ENCODE measurements at regions not wholly inside any gene's neighbourhood (a gene's known extent, or its start where the extent isn't known, plus 50 kb on each side); places are given as distances from the start of the nearest gene placed in this dataset.

GRCh38 chr3:162012633-162013032 lies 516.0 kb downstream of the OTOL1 start:
- H3K9me3 ChIP-seq (ENCODE audit: control insufficient read depth in 2 of 2, insufficient read depth in 1 of 2, low read length in 1 of 2) = no peaks in the 10 kb centered on the region
- no peak for DNase-seq (ENCODE audit: low read depth in 6 of 9, low spot score in 9 of 9)
- H3K27ac ChIP-seq (ENCODE audit: low read depth in 1 of 2, low read length in 1 of 2) = no peak overlapping the region
- no peak overlapping the region for H3K4me3 ChIP-seq (ENCODE audit: low read length in 2 of 2)
- H3K27me3 ChIP-seq (ENCODE audit: control insufficient read depth in 2 of 2, insufficient read depth in 1 of 2, low read length in 1 of 2) = no peaks in the 10 kb centered on the region
- H3K4me1 ChIP-seq (ENCODE audit: control insufficient read depth in 2 of 2, insufficient read depth in 2 of 2, low read length in 2 of 2) = no peaks in the 10 kb centered on the region
- no peaks in the 10 kb centered on the region for H3K36me3 ChIP-seq (ENCODE audit: control insufficient read depth in 2 of 2, insufficient read depth in 2 of 2, low read length in 1 of 2)
- WGBS = 91% methylated on average over 3 of the region's 3 CpGs

- Histone ChIP-seq H3K4me3 (ENCODE audit: low read length in 2 of 2) (no peak overlapping the region), H3K27ac (ENCODE audit: low read depth in 1 of 2, low read length in 1 of 2) (no peak overlapping the region), H3K4me1 (ENCODE audit: control insufficient read depth in 2 of 2, insufficient read depth in 2 of 2, low read length in 2 of 2) (no peaks in the 10 kb centered on the region), H3K9me3 (ENCODE audit: control insufficient read depth in 2 of 2, insufficient read depth in 1 of 2, low read length in 1 of 2) (no peaks in the 10 kb centered on the region), H3K27me3 (ENCODE audit: control insufficient read depth in 2 of 2, insufficient read depth in 1 of 2, low read length in 1 of 2) (no peaks in the 10 kb centered on the region), H3K36me3 (ENCODE audit: control insufficient read depth in 2 of 2, insufficient read depth in 2 of 2, low read length in 1 of 2) (no peaks in the 10 kb centered on the region)
- no peak for DNase-seq (ENCODE audit: low read depth in 6 of 9, low spot score in 9 of 9)
- WGBS = 95% methylated on average over 5 of the region's 5 CpGs
Observed at GRCh38 chr3:162014284-162014683, 517.7 kb downstream of the OTOL1 start.

- Histone ChIP-seq H3K27me3 (ENCODE audit: control insufficient read depth in 2 of 2, insufficient read depth in 1 of 2, low read length in 1 of 2) (no peaks in the 10 kb centered on the region), H3K9me3 (ENCODE audit: control insufficient read depth in 2 of 2, insufficient read depth in 1 of 2, low read length in 1 of 2) (no peaks in the 10 kb centered on the region), H3K4me3 (ENCODE audit: low read length in 2 of 2) (no peak overlapping the region), H3K27ac (ENCODE audit: low read depth in 1 of 2, low read length in 1 of 2) (no peak overlapping the region), H3K36me3 (ENCODE audit: control insufficient read depth in 2 of 2, insufficient read depth in 2 of 2, low read length in 1 of 2) (no peaks in the 10 kb centered on the region), H3K4me1 (ENCODE audit: control insufficient read depth in 2 of 2, insufficient read depth in 2 of 2, low read length in 2 of 2) (no peaks in the 10 kb centered on the region)
- no peak for DNase-seq (ENCODE audit: low read depth in 6 of 9, low spot score in 9 of 9)
Observed at GRCh38 chr3:162015856-162016255, 519.2 kb downstream of the OTOL1 start.

GRCh38 chr3:162019817-162020216 lies 523.2 kb downstream of the OTOL1 start:
- H3K27ac ChIP-seq (ENCODE audit: low read depth in 1 of 2, low read length in 1 of 2) = no peak overlapping the region
- H3K27me3 ChIP-seq (ENCODE audit: control insufficient read depth in 2 of 2, insufficient read depth in 1 of 2, low read length in 1 of 2) = no peaks in the 10 kb centered on the region
- H3K4me1 ChIP-seq (ENCODE audit: control insufficient read depth in 2 of 2, insufficient read depth in 2 of 2, low read length in 2 of 2) = no peaks in the 10 kb centered on the region
- H3K4me3 ChIP-seq (ENCODE audit: low read length in 2 of 2) = no peak overlapping the region
- 88% methylated on average over 1 of the region's 1 CpG for WGBS
- no peak for DNase-seq (ENCODE audit: low read depth in 6 of 9, low spot score in 9 of 9)
- H3K9me3 ChIP-seq (ENCODE audit: control insufficient read depth in 2 of 2, insufficient read depth in 1 of 2, low read length in 1 of 2) = no peaks in the 10 kb centered on the region
- no peaks in the 10 kb centered on the region for H3K36me3 ChIP-seq (ENCODE audit: control insufficient read depth in 2 of 2, insufficient read depth in 2 of 2, low read length in 1 of 2)

- Histone ChIP-seq H3K4me1 (ENCODE audit: control insufficient read depth in 2 of 2, insufficient read depth in 2 of 2, low read length in 2 of 2) (no peaks in the 10 kb centered on the region), H3K27ac (ENCODE audit: low read depth in 1 of 2, low read length in 1 of 2) (no peak overlapping the region), H3K9me3 (ENCODE audit: control insufficient read depth in 2 of 2, insufficient read depth in 1 of 2, low read length in 1 of 2) (no peaks in the 10 kb centered on the region), H3K36me3 (ENCODE audit: control insufficient read depth in 2 of 2, insufficient read depth in 2 of 2, low read length in 1 of 2) (no peaks in the 10 kb centered on the region), H3K27me3 (ENCODE audit: control insufficient read depth in 2 of 2, insufficient read depth in 1 of 2, low read length in 1 of 2) (no peaks in the 10 kb centered on the region), H3K4me3 (ENCODE audit: low read length in 2 of 2) (no peak overlapping the region)
- DNase-seq (ENCODE audit: low read depth in 6 of 9, low spot score in 9 of 9) = no peak
- 92% methylated on average over 4 of the region's 4 CpGs for WGBS
Observed at GRCh38 chr3:162021206-162021605, 524.6 kb downstream of the OTOL1 start.

GRCh38 chr3:162022911-162023310 lies 526.3 kb downstream of the OTOL1 start:
- no peaks in the 10 kb centered on the region for H3K9me3 ChIP-seq (ENCODE audit: control insufficient read depth in 2 of 2, insufficient read depth in 1 of 2, low read length in 1 of 2)
- H3K36me3 ChIP-seq (ENCODE audit: control insufficient read depth in 2 of 2, insufficient read depth in 2 of 2, low read length in 1 of 2) = no peaks in the 10 kb centered on the region
- no peaks in the 10 kb centered on the region for H3K27me3 ChIP-seq (ENCODE audit: control insufficient read depth in 2 of 2, insufficient read depth in 1 of 2, low read length in 1 of 2)
- no peaks in the 10 kb centered on the region for H3K4me1 ChIP-seq (ENCODE audit: control insufficient read depth in 2 of 2, insufficient read depth in 2 of 2, low read length in 2 of 2)
- 94% methylated on average over 2 of the region's 2 CpGs for WGBS
- no peak overlapping the region for H3K27ac ChIP-seq (ENCODE audit: low read depth in 1 of 2, low read length in 1 of 2)
- no peak for DNase-seq (ENCODE audit: low read depth in 6 of 9, low spot score in 9 of 9)
- H3K4me3 ChIP-seq (ENCODE audit: low read length in 2 of 2) = no peak overlapping the region

- no peak for DNase-seq (ENCODE audit: low read depth in 6 of 9, low spot score in 9 of 9)
- H3K4me3 ChIP-seq (ENCODE audit: low read length in 2 of 2) = no peak overlapping the region
- WGBS = 96% methylated on average over 3 of the region's 3 CpGs
Observed at GRCh38 chr3:162029736-162030135, 533.1 kb downstream of the OTOL1 start.

GRCh38 chr3:162034368-162034767 lies 537.8 kb downstream of the OTOL1 start:
- DNase-seq (ENCODE audit: low read depth in 6 of 9, low spot score in 9 of 9) = no peak
- Histone ChIP-seq H3K27ac (ENCODE audit: low read depth in 1 of 2, low read length in 1 of 2) (no peak overlapping the region), H3K4me1 (ENCODE audit: control insufficient read depth in 2 of 2, insufficient read depth in 2 of 2, low read length in 2 of 2) (no peaks in the 10 kb centered on the region), H3K4me3 (ENCODE audit: low read length in 2 of 2) (no peak overlapping the region), H3K36me3 (ENCODE audit: control insufficient read depth in 2 of 2, insufficient read depth in 2 of 2, low read length in 1 of 2) (no peaks in the 10 kb centered on the region), H3K27me3 (ENCODE audit: control insufficient read depth in 2 of 2, insufficient read depth in 1 of 2, low read length in 1 of 2) (no peaks in the 10 kb centered on the region), H3K9me3 (ENCODE audit: control insufficient read depth in 2 of 2, insufficient read depth in 1 of 2, low read length in 1 of 2) (no peaks in the 10 kb centered on the region)
- 92% methylated on average over 2 of the region's 2 CpGs for WGBS

More at GRCh38 chr3:162029736-162030135, 533.1 kb downstream of the OTOL1 start:
- Histone ChIP-seq H3K27me3 (ENCODE audit: control insufficient read depth in 2 of 2, insufficient read depth in 1 of 2, low read length in 1 of 2) (no peaks in the 10 kb centered on the region), H3K27ac (ENCODE audit: low read depth in 1 of 2, low read length in 1 of 2) (no peak overlapping the region), H3K4me1 (ENCODE audit: control insufficient read depth in 2 of 2, insufficient read depth in 2 of 2, low read length in 2 of 2) (no peaks in the 10 kb centered on the region), H3K36me3 (ENCODE audit: control insufficient read depth in 2 of 2, insufficient read depth in 2 of 2, low read length in 1 of 2) (no peaks in the 10 kb centered on the region), H3K9me3 (ENCODE audit: control insufficient read depth in 2 of 2, insufficient read depth in 1 of 2, low read length in 1 of 2) (no peaks in the 10 kb centered on the region)

GRCh38 chr3:162041622-162042021 lies 545.0 kb downstream of the OTOL1 start:
- 98% methylated on average over 1 of the region's 1 CpG for WGBS
- no peak overlapping the region for H3K27ac ChIP-seq (ENCODE audit: low read depth in 1 of 2, low read length in 1 of 2)
- no peak overlapping the region for H3K4me3 ChIP-seq (ENCODE audit: low read length in 2 of 2)
- no peaks in the 10 kb centered on the region for H3K9me3 ChIP-seq (ENCODE audit: control insufficient read depth in 2 of 2, insufficient read depth in 1 of 2, low read length in 1 of 2)
- H3K4me1 ChIP-seq (ENCODE audit: control insufficient read depth in 2 of 2, insufficient read depth in 2 of 2, low read length in 2 of 2) = no peaks in the 10 kb centered on the region
- H3K36me3 ChIP-seq (ENCODE audit: control insufficient read depth in 2 of 2, insufficient read depth in 2 of 2, low read length in 1 of 2) = no peaks in the 10 kb centered on the region
- H3K27me3 ChIP-seq (ENCODE audit: control insufficient read depth in 2 of 2, insufficient read depth in 1 of 2, low read length in 1 of 2) = no peaks in the 10 kb centered on the region
- DNase-seq (ENCODE audit: low read depth in 6 of 9, low spot score in 9 of 9) = no peak

- Histone ChIP-seq H3K27me3 (ENCODE audit: control insufficient read depth in 2 of 2, insufficient read depth in 1 of 2, low read length in 1 of 2) (no peaks in the 10 kb centered on the region), H3K36me3 (ENCODE audit: control insufficient read depth in 2 of 2, insufficient read depth in 2 of 2, low read length in 1 of 2) (no peaks in the 10 kb centered on the region), H3K27ac (ENCODE audit: low read depth in 1 of 2, low read length in 1 of 2) (no peak overlapping the region), H3K4me3 (ENCODE audit: low read length in 2 of 2) (no peak overlapping the region), H3K4me1 (ENCODE audit: control insufficient read depth in 2 of 2, insufficient read depth in 2 of 2, low read length in 2 of 2) (no peaks in the 10 kb centered on the region), H3K9me3 (ENCODE audit: control insufficient read depth in 2 of 2, insufficient read depth in 1 of 2, low read length in 1 of 2) (no peaks in the 10 kb centered on the region)
- no peak for DNase-seq (ENCODE audit: low read depth in 6 of 9, low spot score in 9 of 9)
Observed at GRCh38 chr3:162052636-162053035, 556.0 kb downstream of the OTOL1 start.
